Myocyte (in vitro differentiated cells): ENCODE measurements at regions not wholly inside any gene's neighbourhood (a gene's known extent, or its start where the extent isn't known, plus 50 kb on each side); places are given as distances from the start of the nearest gene placed in this dataset.
"Not testable (repeated sequence)": the region's sequence is repeated elsewhere in the genome, so short reads cannot be mapped to it uniquely, and the experiment has no call there.

Experiments
- DNase-seq: peaks from one replicate; pipeline ENCODE4 v3.0.0-alpha.2; 2012; ENCODE audit warnings: low read depth

- not testable (repeated sequence) for DNase-seq
Measured at GRCh38 chrX:42157923-42158322, 234.6 kb upstream of the CASK start.

GRCh38 chrX:42151808-42152207 lies 228.5 kb upstream of the CASK start:
- no peak for DNase-seq

- peak; percentile 52 for DNase-seq
Measured at GRCh38 chrX:42149765-42150164, 226.4 kb upstream of the CASK start.

- DNase-seq = peak; percentile 10
Measured at GRCh38 chrX:42149281-42149680, 225.9 kb upstream of the CASK start.

DNA sequence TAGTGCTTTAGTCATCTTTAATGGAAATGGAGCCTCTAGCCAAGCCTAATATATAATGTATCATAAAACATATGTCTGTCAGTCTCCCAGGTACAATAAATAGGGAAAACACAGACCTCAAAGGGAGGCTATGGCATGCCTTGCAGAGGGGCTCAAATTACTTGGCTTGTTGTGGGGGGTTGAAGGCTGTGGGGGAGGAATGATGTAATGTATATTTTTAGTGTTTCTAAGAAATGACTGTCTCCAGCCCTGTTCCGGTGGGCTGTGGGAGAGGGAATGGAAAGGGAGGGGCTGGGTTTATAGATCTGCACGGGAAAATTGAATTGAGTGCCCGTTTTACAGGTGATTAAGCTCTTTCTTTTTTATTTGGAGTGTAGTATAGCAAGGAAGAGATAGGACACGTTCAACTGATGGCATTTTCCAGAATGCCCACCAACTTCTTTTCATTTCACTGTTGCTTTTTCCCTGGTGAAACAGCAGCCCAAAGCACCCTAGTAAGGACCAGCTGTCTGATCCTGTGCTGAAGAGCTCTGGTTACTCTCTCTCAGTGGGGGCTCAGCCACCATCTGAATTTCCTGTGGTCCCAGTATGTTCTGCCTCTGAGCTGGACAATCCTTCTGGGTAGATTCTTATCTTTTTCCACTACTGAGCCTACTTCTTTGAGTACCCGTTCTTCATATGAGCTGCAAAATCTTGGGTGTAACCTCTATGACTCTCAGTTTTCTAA lies 220.7 kb upstream of the CASK start:
- peak; percentile 13 for DNase-seq

DNA sequence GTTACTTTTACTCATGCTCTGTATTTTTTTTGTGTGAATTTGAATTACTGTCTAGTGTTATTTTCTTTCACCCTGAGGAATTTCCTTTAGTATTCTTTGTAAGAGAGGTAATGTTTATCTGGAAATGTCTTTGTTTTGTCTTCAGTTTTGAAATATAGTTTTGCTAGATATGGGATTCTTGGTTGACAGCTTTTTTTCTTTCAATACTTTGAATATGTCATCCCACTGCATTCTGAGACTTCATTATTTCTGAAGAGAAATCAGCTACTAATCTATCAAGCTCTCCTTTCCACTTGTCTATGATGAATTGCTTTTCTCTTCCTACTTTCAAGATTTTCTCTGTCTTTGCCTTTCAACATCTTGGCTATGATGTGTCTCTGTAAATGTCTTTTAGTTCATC lies 217.0 kb upstream of the CASK start:
- DNase-seq = no peak

GRCh38 chrX:42135583-42136228 lies 212.4 kb upstream of the CASK start:
- DNase-seq = no peak

DNA sequence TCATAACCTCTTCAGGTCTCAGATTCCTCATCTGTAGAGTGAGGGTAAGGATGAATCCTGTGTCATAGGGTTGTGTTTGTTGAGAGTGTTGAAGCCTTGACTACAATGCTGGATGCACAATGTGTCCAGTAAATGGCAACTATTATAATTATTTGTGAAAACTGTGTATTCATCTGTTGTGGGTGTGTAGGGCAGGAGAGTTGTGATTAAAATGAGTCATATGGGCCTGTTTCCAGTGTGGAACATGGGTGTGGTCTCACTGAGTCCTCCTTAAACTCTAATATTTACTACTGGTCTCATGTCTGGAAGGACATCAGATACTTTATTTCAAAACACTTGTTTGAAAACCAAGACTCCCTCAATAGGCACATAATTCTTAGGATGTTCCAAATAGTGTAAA lies 208.5 kb upstream of the CASK start:
- no peak for DNase-seq

DNA sequence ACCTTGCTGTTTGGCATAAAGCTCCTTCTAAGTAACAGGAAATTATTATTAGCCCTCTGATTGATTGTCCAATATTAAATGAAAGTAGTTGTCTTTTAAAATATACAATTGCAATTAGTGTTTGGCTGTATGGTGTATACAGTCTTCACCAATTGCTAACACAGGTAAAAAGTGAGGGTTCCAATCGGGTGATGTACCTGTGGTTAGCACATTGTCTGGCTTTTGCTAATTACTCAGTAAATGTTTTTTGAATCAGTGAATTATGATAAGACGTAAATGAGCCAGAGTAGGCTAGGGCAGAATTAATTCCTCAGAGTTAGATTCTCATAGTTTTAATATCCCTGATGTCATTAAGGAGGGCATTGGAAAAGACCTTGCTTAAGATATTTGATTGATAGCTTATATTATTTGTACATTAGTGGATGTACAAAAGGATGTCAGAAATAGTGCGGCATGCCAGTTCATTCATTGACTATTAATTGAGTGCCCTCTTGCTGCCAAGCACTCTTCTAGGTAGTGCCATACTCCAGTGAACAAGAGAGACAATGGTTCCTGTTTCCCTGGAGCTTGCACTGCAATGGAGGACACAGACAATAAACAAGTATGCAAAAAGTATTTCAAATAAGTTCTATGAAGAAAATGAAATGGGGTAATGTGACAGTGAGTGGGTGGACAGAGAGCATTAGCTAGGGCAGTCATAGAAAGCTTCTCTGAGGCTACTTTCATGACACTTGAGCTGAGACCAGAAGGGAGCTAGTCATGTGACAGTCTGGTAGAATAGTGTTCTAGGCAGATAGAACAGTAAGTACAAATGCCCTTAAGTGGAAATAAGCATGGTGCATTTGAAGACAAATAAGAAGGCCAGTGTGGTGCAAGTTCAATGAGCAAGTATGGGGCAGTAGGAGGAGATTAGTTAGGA lies 205.9 kb upstream of the CASK start:
- DNase-seq = no peak

- no peak for DNase-seq
Measured at GRCh38 chrX:42128587-42128986, 205.2 kb upstream of the CASK start.

DNA sequence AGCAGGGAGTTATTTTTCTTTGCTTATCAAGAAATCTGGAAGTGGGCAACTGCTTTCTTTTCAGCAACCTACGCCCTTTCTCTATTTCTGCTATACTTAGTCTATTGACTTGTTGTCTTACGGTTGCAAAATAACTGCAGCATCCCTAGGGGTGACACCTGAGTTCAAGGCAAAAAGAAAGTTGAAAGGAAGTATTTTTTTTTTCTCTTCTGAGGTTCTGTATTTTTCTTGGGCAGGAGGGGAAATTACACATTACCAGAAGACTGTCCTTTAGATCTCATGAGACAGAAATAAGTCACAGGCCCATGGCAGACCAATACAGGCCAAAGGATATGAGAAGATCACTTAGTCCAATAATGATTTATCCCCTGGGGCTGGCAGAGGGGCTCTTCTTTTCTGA lies 204.7 kb upstream of the CASK start:
- no peak for DNase-seq

DNA sequence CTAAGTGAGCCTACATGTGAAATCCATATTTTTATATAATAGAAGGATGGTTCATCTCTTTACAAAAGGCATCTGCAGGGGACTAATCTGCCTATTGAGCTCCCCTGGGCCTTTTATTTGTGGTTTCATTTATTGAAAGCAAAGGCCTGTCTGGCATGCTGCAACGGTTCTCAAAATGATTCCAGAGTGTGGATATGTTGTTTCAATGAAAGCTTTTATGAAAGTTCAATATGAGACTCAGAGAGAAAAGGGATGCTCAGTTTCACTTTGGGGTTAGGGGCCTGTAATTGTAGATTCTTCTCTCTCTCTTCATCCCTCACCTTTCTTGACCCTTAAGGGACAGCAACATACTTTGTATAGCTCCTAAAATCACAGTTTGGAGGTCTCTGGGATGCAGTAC lies 204.2 kb upstream of the CASK start:
- no peak for DNase-seq

GRCh38 chrX:42123369-42123768 lies 200.0 kb upstream of the CASK start:
- no peak for DNase-seq

GRCh38 chrX:42119076-42119475 lies 195.7 kb upstream of the CASK start:
- peak; percentile 66 for DNase-seq

- no peak for DNase-seq
Measured at GRCh38 chrX:42117318-42117717, 194.0 kb upstream of the CASK start.

- no peak for DNase-seq
Measured at GRCh38 chrX:42109428-42109827, 186.1 kb upstream of the CASK start.

- no peak for DNase-seq
Measured at GRCh38 chrX:42107495-42108488, 184.4 kb upstream of the CASK start.

DNA sequence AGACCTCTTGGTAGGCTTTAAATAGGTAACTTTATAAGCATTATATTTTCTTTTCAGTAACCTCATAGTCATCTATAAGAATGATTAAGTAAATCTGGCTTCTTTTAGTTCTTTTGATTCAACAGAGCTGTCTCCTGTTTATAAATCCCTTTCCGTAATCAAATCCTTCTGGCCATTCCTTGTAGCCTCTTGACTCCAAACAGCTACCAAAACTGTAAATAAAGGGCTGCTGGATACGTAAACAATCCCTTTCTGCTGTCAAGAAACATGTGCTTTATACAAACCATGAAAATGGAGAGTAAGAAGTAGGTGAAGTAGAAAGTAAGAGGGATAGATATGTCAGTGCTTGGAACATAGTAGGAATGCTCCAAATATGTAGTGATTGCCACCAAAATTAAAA lies 183.2 kb upstream of the CASK start:
- no peak for DNase-seq

GRCh38 chrX:42102586-42103282 lies 179.4 kb upstream of the CASK start:
- DNase-seq = no peak

DNA sequence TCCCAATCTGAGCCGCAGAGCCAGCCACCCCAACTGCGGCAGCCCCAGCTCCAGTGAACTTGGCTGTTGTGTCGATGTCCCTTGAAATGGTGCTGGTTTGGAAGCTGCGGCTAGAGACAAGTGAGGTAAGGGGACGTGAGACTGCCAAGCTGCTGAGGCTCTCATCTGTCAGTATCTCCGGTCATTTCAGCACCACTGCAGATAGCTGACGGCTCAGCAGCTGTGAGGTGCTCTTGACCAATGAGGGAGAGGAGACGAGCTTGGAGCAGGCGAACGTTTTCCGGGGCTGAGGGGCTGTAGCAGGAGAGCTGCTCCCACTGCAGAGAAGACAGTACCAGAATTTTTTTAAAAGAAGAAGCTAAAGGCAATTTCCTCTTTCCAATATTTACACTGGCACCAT lies 175.5 kb upstream of the CASK start:
- peak; percentile 48 for DNase-seq
